HEK293T (cell line): ENCODE measurements at regions not wholly inside any gene's neighbourhood (a gene's known extent, or its start where the extent isn't known, plus 50 kb on each side); places are given as distances from the start of the nearest gene placed in this dataset.

Experiments
- CTCF ChIA-PET: fragments of 350-600 bp; formaldehyde crosslinking; extraction: SDS; loops from one replicate; lab custom pipeline; 2021; ENCODE audit warnings: antibody characterized with exemption, inconsistent platforms; lab: Yijun Ruan, JAX
- POLR2A ChIA-PET: fragments of 350-600 bp; formaldehyde crosslinking; extraction: SDS; loops from one replicate; lab custom pipeline; 2020; ENCODE audit warnings: antibody characterized with exemption, inconsistent platforms; lab: Yijun Ruan, JAX
- DNase-seq: peaks from one replicate; pipeline ENCODE4 v3.0.0; 2012; ENCODE audit warnings: mixed read lengths; ENCODE audit errors: extremely low spot score
- ARNT ChIP-seq: fragments of 450-650 bp; IDR thresholded peaks from 2 replicates; pipeline ENCODE4 v1.6.1; 2017; ENCODE audit warnings: mild to moderate bottlenecking
- BHLHE40 ChIP-seq: fragments of 450-650 bp; IDR thresholded peaks from 2 replicates; pipeline ENCODE4 v1.6.1; 2016; ENCODE audit warnings: mild to moderate bottlenecking, moderate library complexity, borderline replicate concordance
- CTBP1 ChIP-seq: fragments of 450-650 bp; IDR thresholded peaks from 2 replicates; pipeline ENCODE4 v1.6.1; 2016; ENCODE audit warnings: borderline replicate concordance
- ELF4 ChIP-seq: fragments of 450-650 bp; IDR thresholded peaks from 2 replicates; pipeline ENCODE4 v1.6.1; 2017; ENCODE audit warnings: antibody characterized with exemption
- FOXA1 ChIP-seq: fragments of 450-650 bp; IDR thresholded peaks from 2 replicates; pipeline ENCODE4 v1.6.1; 2016; ENCODE audit warnings: mild to moderate bottlenecking
- FOXK2 ChIP-seq: fragments of 450-650 bp; IDR thresholded peaks from 2 replicates; pipeline ENCODE4 v1.6.1; 2016; ENCODE audit warnings: mild to moderate bottlenecking
- FOXM1 ChIP-seq: fragments of 450-650 bp; IDR thresholded peaks from 2 replicates; pipeline ENCODE4 v1.6.1; 2017; ENCODE audit warnings: mild to moderate bottlenecking, borderline replicate concordance
- HDGF ChIP-seq: fragments of 450-650 bp; IDR thresholded peaks from 2 replicates; pipeline ENCODE4 v1.6.1; 2017; ENCODE audit warnings: antibody characterized with exemption, borderline replicate concordance
- L3MBTL2 ChIP-seq: fragments of 450-650 bp; conservative IDR thresholded peaks from 2 replicates; pipeline ENCODE4 v1.6.1; 2016; ENCODE audit warnings: mild to moderate bottlenecking
- LEF1 ChIP-seq: fragments of 450-650 bp; IDR thresholded peaks from 2 replicates; pipeline ENCODE4 v1.6.1; 2017; ENCODE audit warnings: mild to moderate bottlenecking, borderline replicate concordance
- NFRKB ChIP-seq: fragments of 450-650 bp; IDR thresholded peaks from 2 replicates; pipeline ENCODE4 v1.6.1; 2016; ENCODE audit warnings: mild to moderate bottlenecking, moderate library complexity
- SP1 ChIP-seq: fragments of 450-650 bp; IDR thresholded peaks from 2 replicates; pipeline ENCODE4 v1.6.1; 2017
- SUZ12 ChIP-seq: fragments of 450-650 bp; IDR thresholded peaks from 2 replicates; pipeline ENCODE4 v1.6.1; 2016; ENCODE audit warnings: mild to moderate bottlenecking
- TARDBP ChIP-seq: fragments of 450-650 bp; IDR thresholded peaks from 2 replicates; pipeline ENCODE4 v1.6.1; 2016
- ZNF384 ChIP-seq: fragments of 450-650 bp; IDR thresholded peaks from 2 replicates; pipeline ENCODE4 v1.6.1; 2016
- TF ChIP-seq, protein P1 (sequence below): fragments of 450-650 bp; IDR thresholded peaks from 2 replicates; pipeline ENCODE4 v1.6.1; 2016

GRCh38 chr15:70242951-70243685 is 145.4 kb upstream of the TLE3 start:
- no peak for TF ChIP-seq BHLHE40
- no peak for TF ChIP-seq ELF4
- TF ChIP-seq FOXK2, result no peak
- TF ChIP-seq SP1, result no peak
- TF ChIP-seq, protein P1, sequence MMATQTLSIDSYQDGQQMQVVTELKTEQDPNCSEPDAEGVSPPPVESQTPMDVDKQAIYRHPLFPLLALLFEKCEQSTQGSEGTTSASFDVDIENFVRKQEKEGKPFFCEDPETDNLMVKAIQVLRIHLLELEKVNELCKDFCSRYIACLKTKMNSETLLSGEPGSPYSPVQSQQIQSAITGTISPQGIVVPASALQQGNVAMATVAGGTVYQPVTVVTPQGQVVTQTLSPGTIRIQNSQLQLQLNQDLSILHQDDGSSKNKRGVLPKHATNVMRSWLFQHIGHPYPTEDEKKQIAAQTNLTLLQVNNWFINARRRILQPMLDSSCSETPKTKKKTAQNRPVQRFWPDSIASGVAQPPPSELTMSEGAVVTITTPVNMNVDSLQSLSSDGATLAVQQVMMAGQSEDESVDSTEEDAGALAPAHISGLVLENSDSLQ, result no peak
- no peak for TF ChIP-seq CTBP1
- no peak for TF ChIP-seq FOXA1
- TF ChIP-seq SUZ12, result no peak
- TF ChIP-seq ARNT, result no peak
- no peak for TF ChIP-seq TARDBP
- no peak for DNase-seq
- POLR2A ChIA-PET, result no interaction called here
- CTCF ChIA-PET, result no interaction called here

- CTCF ChIA-PET, result no interaction called here
- POLR2A ChIA-PET, result no interaction called here
- TF ChIP-seq L3MBTL2, result no peak
- TF ChIP-seq LEF1, result no peak
- no peak for TF ChIP-seq ARNT
- no peak for TF ChIP-seq FOXK2
- no peak for TF ChIP-seq SP1
- no peak for TF ChIP-seq FOXM1
- no peak for TF ChIP-seq FOXA1
- TF ChIP-seq NFRKB, result no peak
- TF ChIP-seq SUZ12, result no peak
- TF ChIP-seq TARDBP, result no peak
- no peak for TF ChIP-seq BHLHE40
- no peak for TF ChIP-seq ELF4
- TF ChIP-seq, protein P1, result no peak
- no peak for TF ChIP-seq CTBP1
- TF ChIP-seq HDGF, result no peak
- no peak for DNase-seq
Observed at GRCh38 chr15:70241561-70242320, 144.0 kb upstream of the TLE3 start.

GRCh38 chr15:70240820-70241430 is 143.2 kb upstream of the TLE3 start:
- CTCF ChIA-PET, result no interaction called here
- POLR2A ChIA-PET, result no interaction called here
- DNase-seq, result no peak
- TF ChIP-seq SP1 (no peak), ARNT (no peak), FOXA1 (no peak), ELF4 (no peak), CTBP1 (no peak), NFRKB (no peak), ZNF384 (no peak), FOXM1 (no peak)

GRCh38 chr15:70240082-70240481 is 142.4 kb upstream of the TLE3 start:
- no peak for DNase-seq
- POLR2A ChIA-PET, result no interaction called here
- CTCF ChIA-PET, result no interaction called here
- TF ChIP-seq ELF4, result no peak
- TF ChIP-seq FOXA1, result no peak
- TF ChIP-seq NFRKB, result no peak
- TF ChIP-seq HDGF, result no peak
- TF ChIP-seq BHLHE40, result no peak
- no peak for TF ChIP-seq L3MBTL2
- no peak for TF ChIP-seq ZNF384
- TF ChIP-seq FOXK2, result no peak
- TF ChIP-seq SP1, result no peak

- ChIA-PET POLR2A (interaction anchor here (1.0 to 1.4 kb wide), 2 partner anchors 138 to 141 kb away, joined by 3 read pairs; partner anchors contain the start of gene TLE3), CTCF (no interaction called here)
- TF ChIP-seq NFRKB (no peak), ELF4 (no peak), SUZ12 (no peak), FOXM1 (no peak), ARNT (no peak), LEF1 (no peak), FOXK2 (no peak), CTBP1 (no peak), TARDBP (no peak), L3MBTL2 (no peak), BHLHE40 (no peak), SP1 (no peak), HDGF (no peak)
- DNase-seq, result no peak
Observed at GRCh38 chr15:70238917-70239316, 141.2 kb upstream of the TLE3 start.

DNA sequence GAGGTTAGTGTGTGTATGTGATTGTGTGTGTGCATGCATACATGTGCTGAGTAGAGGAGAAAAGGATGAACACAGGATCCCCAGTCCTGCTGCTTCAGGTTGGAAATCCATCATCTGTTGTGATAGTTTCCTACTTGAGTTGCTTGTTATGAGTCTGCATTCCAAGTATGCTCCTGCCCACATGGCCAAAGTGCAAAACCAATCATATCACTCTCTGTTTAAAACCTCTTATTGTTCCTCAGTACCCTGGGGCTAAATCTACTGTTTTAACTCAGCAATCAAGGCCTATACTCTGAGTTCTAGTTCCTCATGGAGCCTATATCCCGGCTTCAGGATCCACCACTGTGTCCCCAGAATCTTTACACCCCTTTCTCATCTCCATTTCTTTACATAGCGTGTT is 139.9 kb upstream of the TLE3 start:
- ChIA-PET CTCF (no interaction called here), POLR2A (no interaction called here)
- TF ChIP-seq L3MBTL2 (no peak), FOXM1 (no peak), ARNT (no peak), SUZ12 (no peak), BHLHE40 (no peak), FOXA1 (no peak), SP1 (no peak), CTBP1 (no peak)
- TF ChIP-seq, protein P1, result no peak
- no peak for DNase-seq
